ENCODE measurements at regions not wholly inside any gene's neighbourhood (a gene's known extent, or its start where the extent isn't known, plus 50 kb on each side); places are given as distances from the start of the nearest gene placed in this dataset.

- Mint-ChIP-seq H3K9me3 (no peaks in the 10 kb centered on the region), H3K27me3 (peaks cover 2% of the 10 kb centered on the region), H3K4me1 (ENCODE audit: low read depth) (peaks cover 7% of the 10 kb centered on the region), H3K27ac (no peak overlapping the region), H3K4me3 (no peak overlapping the region), H3K36me3 (ENCODE audit: low read depth) (no peaks in the 10 kb centered on the region)
- ChIA-PET POLR2A (interaction anchor here (1.2 kb wide), 1 partner anchor 9 kb away, joined by 3 read pairs; no protein-coding TSS in a partner anchor), CTCF (interaction anchor here (1.2 to 3.6 kb wide), 8 partner anchors 12 to 335 kb away, joined by 3 to 12 read pairs (median 6); partner anchors contain the start of gene RNF141)
- ATAC-seq (no peak), DNase-seq (no peak)
- TF ChIP-seq CTCF (IDR thresholded peaks at IDR 0.05), result no peak
- intact Hi-C loops (cut with micrococcal nuclease), result no loop called here
Observed at GRCh38 chr11:10401696-10402392, 53.2 kb upstream of the AMPD3 start.
